SK-N-SH (cell line): ENCODE measurements at regions not wholly inside any gene's neighbourhood (a gene's known extent, or its start where the extent isn't known, plus 50 kb on each side); places are given as distances from the start of the nearest gene placed in this dataset.

Experiments
- EZH2phosphoT487 ChIP-seq: fragments of 200-600 bp; sonication (generic); IDR thresholded peaks from 2 replicates; pipeline ENCODE4 v1.6.1; 2017; ENCODE audit warnings: low read depth, mixed run types, mild to moderate bottlenecking, antibody characterized with exemption, moderate library complexity, borderline replicate concordance
- FOSL2 ChIP-seq: IDR thresholded peaks from 2 replicates; pipeline ENCODE4 v1.4.0; 2012; ENCODE audit warnings: low read depth, mild to moderate bottlenecking, moderate library complexity, borderline replicate concordance
- GABPA ChIP-seq: IDR thresholded peaks from 2 replicates; pipeline ENCODE4 v1.4.0; 2012; ENCODE audit warnings: low read depth, mild to moderate bottlenecking
- GATA2 ChIP-seq: sonication (generic); formaldehyde crosslinking; IDR thresholded peaks from 2 replicates; pipeline ENCODE4 v1.5.0; 2020; ENCODE audit warnings: mild to moderate bottlenecking, missing genetic modification reagents
- JUND ChIP-seq: IDR thresholded peaks from 2 replicates; pipeline ENCODE4 v1.4.0; 2012
- POLR2AphosphoS5 ChIP-seq: IDR thresholded peaks from 2 replicates; pipeline ENCODE4 v1.6.1; 2012; ENCODE audit warnings: low read depth, low read length
- RAD21 ChIP-seq: IDR thresholded peaks from 2 replicates; pipeline ENCODE4 v1.6.1; 2012; ENCODE audit warnings: mild to moderate bottlenecking, low read length
- TAF1 ChIP-seq: IDR thresholded peaks from 2 replicates; pipeline ENCODE4 v1.6.1; 2012; ENCODE audit warnings: low read depth, mild to moderate bottlenecking, low read length, moderate library complexity, borderline replicate concordance
- YY1 ChIP-seq: IDR thresholded peaks from 2 replicates; pipeline ENCODE4 v1.4.0; 2012; ENCODE audit warnings: low read depth, mild to moderate bottlenecking
- TF ChIP-seq, protein P1 (sequence below): IDR thresholded peaks from 2 replicates; pipeline ENCODE4 v1.6.1; 2012; ENCODE audit warnings: mild to moderate bottlenecking, low read depth, low read length, moderate library complexity
- TF ChIP-seq, protein P2 (sequence below): fragments of 200-600 bp; sonication (generic); IDR thresholded peaks from 2 replicates; pipeline ENCODE4 v1.6.1; 2017; ENCODE audit warnings: antibody characterized with exemption, mild to moderate bottlenecking, moderate library complexity

DNA sequence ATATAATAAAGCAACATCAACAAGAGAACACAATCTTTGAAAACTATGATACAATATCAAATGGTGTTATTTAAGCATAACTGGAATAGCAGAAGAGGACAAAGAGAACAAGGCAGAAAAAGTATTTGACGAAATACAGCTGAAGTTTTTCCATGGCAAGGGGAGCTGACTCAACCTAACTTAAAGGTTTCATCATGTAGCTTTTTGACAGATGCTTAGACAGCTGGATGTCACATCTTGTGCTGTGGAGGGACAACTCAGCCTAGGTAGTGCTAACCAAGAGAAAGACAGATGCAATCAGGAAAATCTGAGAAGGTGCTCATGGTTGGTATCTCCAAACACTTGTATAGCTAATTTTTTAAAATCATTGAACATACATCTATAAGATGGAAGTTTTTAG is 208.2 kb downstream of the TFEC start:
- no peak for TF ChIP-seq TAF1
- TF ChIP-seq GATA2 (CRISPR knock-in tag), result no peak
- TF ChIP-seq POLR2AphosphoS5, result no peak
- TF ChIP-seq, protein P1, sequence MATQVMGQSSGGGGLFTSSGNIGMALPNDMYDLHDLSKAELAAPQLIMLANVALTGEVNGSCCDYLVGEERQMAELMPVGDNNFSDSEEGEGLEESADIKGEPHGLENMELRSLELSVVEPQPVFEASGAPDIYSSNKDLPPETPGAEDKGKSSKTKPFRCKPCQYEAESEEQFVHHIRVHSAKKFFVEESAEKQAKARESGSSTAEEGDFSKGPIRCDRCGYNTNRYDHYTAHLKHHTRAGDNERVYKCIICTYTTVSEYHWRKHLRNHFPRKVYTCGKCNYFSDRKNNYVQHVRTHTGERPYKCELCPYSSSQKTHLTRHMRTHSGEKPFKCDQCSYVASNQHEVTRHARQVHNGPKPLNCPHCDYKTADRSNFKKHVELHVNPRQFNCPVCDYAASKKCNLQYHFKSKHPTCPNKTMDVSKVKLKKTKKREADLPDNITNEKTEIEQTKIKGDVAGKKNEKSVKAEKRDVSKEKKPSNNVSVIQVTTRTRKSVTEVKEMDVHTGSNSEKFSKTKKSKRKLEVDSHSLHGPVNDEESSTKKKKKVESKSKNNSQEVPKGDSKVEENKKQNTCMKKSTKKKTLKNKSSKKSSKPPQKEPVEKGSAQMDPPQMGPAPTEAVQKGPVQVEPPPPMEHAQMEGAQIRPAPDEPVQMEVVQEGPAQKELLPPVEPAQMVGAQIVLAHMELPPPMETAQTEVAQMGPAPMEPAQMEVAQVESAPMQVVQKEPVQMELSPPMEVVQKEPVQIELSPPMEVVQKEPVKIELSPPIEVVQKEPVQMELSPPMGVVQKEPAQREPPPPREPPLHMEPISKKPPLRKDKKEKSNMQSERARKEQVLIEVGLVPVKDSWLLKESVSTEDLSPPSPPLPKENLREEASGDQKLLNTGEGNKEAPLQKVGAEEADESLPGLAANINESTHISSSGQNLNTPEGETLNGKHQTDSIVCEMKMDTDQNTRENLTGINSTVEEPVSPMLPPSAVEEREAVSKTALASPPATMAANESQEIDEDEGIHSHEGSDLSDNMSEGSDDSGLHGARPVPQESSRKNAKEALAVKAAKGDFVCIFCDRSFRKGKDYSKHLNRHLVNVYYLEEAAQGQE, result no peak
- TF ChIP-seq GABPA, result no peak
- no peak for TF ChIP-seq YY1
- TF ChIP-seq, protein P2, sequence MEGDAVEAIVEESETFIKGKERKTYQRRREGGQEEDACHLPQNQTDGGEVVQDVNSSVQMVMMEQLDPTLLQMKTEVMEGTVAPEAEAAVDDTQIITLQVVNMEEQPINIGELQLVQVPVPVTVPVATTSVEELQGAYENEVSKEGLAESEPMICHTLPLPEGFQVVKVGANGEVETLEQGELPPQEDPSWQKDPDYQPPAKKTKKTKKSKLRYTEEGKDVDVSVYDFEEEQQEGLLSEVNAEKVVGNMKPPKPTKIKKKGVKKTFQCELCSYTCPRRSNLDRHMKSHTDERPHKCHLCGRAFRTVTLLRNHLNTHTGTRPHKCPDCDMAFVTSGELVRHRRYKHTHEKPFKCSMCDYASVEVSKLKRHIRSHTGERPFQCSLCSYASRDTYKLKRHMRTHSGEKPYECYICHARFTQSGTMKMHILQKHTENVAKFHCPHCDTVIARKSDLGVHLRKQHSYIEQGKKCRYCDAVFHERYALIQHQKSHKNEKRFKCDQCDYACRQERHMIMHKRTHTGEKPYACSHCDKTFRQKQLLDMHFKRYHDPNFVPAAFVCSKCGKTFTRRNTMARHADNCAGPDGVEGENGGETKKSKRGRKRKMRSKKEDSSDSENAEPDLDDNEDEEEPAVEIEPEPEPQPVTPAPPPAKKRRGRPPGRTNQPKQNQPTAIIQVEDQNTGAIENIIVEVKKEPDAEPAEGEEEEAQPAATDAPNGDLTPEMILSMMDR, result no peak
- TF ChIP-seq JUND, result no peak
- no peak for TF ChIP-seq RAD21
- TF ChIP-seq EZH2phosphoT487, result no peak
- no peak for TF ChIP-seq FOSL2
